Dermis blood vessel endothelial cell (primary cell): ENCODE measurements at regions not wholly inside any gene's neighbourhood (a gene's known extent, or its start where the extent isn't known, plus 50 kb on each side); places are given as distances from the start of the nearest gene placed in this dataset.
"Not testable (repeated sequence)": the region's sequence is repeated elsewhere in the genome, so short reads cannot be mapped to it uniquely, and the experiment has no call there.

Experiments
- DNase-seq: peaks from one replicate; pipeline ENCODE4 v3.0.0; 2010

DNA sequence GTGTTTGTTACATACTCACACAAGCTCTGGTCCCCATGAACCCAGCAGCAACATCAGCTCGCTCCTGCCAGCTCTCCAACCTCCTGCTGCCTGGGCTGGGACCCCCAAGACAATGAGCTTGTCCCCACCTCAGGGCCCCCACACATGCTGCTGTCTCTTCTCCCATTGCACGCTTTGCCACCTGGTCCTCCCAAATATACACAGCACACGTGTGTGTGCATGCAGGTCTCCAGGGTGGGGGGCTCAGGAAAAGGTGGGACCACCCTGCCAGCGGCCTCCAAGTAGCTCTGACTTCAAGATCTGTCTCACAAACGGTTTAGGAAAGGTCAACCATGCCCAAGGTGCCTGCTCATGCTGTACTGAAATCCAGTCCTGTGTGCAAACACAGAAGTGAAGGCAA lies 68.1 kb upstream of the CCND1 start:
- DNase-seq: no peak

DNA sequence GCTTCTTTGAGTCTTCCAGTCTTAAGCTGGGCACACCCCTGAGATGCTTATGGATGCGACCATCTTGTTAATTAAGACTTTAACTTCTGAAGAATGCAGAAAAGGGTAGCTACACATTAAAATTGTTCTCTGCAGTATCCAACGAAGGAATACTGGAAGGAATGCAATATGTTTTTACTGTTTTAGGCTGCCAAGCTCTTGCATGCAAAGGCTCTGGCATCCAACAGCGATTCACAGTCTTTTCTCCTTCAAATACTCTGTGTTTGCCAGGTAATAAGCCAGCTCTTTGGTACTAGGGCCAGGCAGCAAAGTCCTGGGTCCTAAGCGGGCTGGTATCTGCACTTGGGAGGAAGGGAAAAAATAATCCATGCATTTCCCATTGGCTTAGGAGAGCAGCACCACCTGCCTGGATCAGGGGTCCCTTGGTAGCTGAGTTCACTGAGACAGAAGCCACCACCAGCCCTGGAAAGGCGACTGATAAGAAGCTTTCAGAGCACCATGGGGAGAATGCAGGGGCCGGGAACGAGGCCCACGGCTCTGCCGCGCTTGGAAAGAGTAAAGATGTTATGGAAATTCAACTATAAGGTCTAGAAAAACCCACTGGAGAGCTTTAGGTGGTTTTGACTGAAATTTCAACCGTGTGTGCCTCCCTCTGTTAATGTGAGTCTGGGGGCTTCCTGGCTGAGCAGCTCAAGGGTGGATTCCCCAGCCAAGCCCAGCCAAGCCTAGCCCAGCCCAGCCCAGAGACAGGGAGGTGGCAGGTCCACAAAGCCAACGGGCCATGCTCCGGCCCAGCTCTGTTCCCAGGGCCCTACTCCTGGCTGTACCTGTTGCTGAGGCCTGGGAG lies 67.0 kb upstream of the CCND1 start:
- DNase-seq: no peak

DNA sequence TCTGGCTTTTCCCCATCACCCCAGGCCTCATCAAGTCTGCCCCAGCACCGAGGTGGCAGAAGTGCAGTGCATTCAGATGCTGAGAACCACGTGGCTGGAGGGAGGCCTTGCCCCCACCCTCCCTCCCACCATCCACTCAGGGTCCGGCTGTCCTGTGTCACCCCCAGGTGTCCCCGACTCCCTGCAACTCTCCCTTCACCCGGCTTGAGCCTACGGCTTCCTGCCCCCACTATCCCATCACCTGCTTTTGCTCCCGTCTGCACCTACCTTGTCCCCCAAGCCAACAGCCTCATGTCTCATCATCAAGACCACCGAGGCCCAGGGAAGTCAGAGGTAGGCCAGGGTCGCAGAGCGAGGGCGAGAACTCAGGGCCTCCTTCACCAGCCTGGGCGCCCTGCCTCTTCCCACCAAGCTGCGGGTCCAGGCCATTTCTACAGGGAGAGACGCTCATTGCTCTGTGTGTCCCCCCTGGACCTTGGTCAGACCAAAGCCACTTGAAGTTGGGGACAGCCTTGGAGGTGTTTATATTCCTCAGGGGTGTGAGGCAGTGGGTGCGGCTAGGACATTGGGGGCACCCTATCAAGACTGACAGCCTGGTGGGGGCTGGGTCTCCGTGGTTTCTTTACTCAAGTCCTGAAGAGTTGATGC lies 66.2 kb upstream of the CCND1 start:
- no peak for DNase-seq

DNA sequence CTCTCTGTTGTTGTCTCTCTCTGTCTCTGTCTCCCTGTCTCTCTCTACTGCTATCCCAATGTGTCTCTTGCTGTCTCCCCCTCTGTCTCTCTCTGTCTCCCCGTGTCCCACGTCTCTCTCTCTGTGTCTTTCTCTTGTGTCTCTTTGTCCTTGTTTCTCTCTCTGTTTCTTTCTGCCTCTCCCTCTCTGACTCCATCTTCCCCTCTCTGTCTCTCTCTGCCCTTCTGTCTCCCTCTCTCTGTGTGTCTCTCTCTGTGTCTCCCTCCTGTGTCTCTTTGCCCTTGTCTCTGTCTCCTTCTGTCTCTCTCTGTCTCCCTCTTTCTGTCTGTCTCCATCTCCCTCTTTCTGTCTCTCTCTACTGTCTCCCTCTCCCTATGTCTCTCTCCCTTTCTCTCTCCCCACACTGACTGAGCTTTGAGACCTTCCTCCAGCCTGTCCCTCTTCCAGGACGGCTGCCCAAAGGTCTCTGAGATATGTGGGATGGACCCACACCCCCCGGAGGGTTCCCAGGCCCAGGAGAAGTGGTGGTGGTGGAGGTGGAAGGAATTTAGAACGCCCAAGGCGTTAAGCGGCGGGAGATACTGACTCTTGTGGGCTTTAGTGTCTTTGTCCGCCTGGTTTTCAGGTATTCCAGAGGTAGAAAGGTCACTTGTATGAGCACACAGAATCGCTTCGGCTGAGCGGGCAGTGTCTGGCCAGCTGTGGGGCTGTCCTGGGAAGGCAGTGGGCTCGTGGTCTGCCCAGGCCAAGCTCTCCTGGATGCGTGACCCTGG lies 65.5 kb upstream of the CCND1 start:
- DNase-seq: no peak

DNA sequence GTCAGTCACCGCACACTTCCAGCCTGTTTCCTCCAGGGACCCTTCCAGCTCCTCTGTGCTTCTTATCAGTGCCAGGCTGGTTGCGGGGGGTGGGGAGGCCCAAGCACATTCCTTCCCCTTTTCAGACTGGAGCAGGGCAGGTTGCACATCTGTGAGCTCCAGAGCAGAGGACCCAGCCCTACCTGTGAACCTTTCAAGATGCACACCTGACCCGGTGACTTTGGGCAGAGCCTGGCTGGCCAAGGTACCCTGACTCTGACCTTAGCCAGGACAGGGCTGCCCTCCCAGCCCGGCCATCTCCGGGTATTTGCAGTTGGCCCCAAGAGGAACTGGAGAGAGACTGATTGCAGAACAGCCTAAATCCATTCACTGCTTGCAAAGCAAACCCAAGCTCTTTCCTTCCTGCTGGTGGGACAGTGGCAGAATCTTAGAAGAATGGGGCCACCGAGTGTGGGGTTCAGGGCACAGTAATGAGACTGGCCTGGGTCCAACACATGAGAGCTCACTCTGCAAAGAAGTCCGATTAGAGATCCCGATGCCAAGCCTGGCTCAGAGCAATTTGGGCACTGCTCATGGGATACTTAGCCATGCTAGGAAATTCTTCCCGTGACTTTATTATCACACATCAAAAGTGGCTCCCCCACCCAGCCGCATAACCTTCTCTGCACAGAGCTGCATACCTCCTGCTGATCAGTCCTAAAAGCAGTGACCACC lies 64.7 kb upstream of the CCND1 start:
- no peak for DNase-seq

DNA sequence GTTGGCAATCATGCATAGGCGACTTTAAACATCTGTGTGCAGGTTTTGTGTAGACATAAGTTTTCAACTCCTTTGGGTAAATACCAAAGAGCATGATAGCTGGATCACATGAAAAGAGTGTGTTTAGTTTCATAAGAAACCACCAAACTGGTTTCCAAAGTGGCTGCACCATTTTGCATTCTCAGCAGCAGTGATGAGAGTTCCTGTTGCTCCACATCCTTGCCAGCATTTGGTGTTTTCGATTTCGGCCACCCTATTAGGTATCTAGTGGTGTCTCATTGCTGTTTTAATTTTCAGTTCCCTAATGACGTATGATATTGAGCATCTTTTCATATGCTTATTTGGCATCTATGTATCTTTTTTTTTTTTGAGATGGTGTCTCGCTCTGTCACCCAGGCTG lies 62.8 kb upstream of the CCND1 start:
- DNase-seq: no peak

DNA sequence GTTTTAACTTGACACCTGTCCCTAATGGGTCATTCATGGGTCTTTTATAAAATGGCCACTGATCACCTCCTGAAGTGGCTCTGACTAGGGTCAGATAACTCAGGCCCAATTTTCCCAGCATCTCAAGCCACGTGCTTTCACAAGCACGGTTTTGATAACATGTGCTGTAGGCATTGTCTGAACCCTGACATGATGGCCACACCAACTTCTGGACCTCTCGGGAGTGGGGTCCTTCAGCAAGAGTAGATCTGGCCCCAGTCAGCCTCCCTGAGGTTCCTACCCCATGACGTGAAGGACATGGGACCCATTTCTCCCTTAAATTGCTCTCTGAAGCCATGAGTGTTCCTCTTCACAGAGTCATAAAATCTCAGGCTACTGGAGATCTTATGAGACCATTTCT lies 60.4 kb upstream of the CCND1 start:
- DNase-seq: no peak

DNA sequence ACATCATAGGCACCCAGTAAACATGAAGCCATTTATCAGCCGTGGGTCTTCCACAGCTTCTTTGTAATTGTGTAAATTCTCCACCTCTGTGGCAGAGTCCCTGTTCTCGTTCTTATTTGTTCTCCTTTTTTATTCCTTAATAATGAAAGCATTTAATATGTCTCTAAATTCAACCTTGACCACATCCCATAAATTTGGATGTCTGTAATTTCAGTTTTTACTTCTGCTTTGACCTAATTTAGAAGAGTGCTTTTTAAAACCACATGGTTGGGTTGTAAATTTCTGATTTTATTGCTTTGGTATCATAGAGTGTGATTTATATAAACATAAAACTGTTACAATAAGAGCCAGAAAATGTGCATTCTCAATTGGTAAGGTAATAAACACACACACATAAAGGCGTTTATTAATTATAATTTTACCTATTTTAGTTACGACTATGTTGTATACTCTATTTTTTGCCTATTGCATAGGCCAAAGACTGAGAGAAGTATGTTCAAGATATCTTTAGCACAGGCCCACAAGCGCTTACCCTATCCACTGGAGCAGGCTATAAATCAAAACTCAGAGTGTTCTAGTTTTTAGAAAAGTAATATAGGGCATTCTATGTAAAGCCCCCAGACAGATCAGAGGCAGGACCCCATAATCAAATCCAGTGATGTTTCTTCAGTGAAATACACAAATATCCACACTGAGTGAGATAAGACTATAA lies 58.0 kb upstream of the CCND1 start:
- DNase-seq: no peak

DNA sequence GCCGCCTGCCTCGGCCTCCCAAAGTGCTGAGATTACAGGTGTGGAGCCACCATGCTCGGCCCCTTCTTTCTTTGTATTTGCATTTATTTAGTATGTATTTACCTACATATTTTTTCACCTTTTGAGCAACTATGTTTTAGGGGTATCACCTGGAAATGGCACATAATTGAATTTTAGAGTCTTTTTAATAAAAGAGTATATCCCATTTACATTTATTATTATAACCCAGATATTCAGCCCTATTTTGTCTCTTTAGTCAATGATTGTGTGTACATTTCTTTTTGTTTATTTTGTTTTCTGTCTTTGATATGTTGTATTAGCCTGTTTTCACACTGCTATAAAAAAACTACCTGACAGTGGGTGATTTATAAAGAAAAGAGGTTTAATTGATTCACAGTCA lies 56.8 kb upstream of the CCND1 start:
- no peak for DNase-seq

DNA sequence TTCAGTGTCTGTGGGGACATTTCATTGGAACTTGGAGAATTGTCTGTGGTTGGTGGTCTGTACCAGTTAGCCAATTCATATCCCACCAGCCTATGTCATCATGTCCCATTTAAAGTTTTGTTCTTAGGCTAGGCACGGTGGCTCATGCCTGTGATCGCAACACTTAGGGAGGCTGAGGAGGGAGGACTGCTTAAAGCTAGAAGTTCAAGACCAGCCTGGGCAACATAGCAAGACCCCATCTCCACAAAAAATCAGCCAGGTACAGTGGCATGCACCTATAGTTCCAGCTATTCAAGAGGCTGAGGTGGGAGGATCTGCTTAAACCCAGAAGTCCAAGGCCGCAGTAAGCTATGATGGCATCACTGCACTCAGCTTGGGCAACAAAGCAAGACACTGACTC lies 55.6 kb upstream of the CCND1 start:
- DNase-seq: no peak

DNA sequence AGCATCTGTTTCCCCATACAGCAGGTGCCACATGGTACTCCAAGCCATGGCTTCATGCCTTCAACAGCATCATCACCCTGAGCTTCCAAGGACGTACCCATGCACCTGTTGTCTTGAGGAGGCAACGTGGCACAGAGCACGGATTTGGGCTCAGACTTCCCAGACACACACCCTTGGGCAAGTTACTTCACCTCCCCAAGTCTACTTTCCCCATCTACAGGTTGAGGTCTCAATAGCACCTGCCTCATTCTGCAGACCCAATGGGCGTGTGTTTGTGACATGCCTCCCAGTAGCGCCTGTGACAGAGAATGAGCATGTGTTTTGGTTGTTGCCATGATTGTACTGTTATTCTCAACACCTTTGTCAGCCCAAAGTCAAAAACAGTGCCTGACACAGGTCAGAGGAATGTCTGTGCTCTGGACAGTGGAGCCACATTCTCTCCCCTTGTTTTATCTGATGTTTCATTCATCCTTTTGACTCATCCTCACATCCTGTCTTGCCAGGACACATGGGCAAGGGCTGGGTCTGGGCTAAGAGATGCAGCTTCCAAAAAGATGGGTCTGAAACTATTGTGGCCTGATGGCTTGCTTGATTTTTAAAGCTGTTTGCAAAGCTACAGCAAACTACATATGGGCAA lies 53.4 kb upstream of the CCND1 start:
- peak; percentile 47 for DNase-seq

DNA sequence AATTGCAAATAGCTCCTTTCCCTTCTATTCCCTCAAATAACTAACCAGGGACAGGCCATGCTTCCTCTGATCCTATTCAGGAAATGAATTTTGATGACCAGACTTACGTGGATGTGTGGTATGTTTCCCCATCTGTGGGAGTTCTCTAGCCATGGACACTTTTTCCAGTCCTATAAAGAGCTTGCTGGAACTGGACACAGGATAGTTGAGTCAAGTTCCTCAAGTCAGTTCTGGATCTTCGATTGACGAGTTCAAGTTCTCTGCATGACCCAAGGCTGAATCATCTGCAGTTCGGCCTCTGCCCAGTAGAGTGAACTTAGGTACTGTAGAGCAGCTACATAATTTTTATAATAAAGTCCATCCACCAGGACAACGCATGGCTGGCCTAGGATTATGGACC lies 52.7 kb upstream of the CCND1 start:
- peak; percentile 81 for DNase-seq

DNA sequence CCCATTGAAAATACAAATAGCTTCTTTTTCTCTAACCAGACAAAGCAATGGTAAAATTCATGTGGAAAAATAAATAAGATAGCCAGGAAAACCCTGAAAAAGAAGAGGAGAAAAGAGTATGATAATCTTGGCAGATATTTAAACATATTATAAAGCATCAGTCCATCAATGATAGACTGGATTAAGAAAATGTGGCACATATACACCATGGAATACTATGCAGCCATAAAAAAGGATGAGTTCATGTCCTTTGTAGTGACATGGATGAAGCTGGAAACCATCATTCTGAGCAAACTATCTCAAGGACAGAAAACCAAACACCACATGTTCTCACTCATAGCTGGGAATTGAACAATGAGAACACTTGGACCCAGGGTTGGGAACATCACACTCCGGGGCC lies 50.9 kb upstream of the CCND1 start:
- DNase-seq: not testable (repeated sequence)
